ENCODE measurements at regions not wholly inside any gene's neighbourhood (a gene's known extent, or its start where the extent isn't known, plus 50 kb on each side); places are given as distances from the start of the nearest gene placed in this dataset.

- WGBS = 50% methylated on average over 2 of the region's 2 CpGs
- TF ChIP-seq POLR2AphosphoS5 (IDR thresholded peaks at IDR 0.05) = no peak
- no peak for TF ChIP-seq POLR2A (IDR thresholded peaks at IDR 0.05)
- TF ChIP-seq CTCF (IDR thresholded peaks at IDR 0.05) = no peak
Measured at GRCh38 chr10:90394311-90394710, 463.5 kb downstream of the HTR7 start.

GRCh38 chr10:90396721-90397120 is 461.1 kb downstream of the HTR7 start:
- intact Hi-C loops (cut with DNase I) = no loop called here
- no peak for DNase-seq (ENCODE audit: low spot score)
- no peak overlapping the region for H3K27ac ChIP-seq
- H3K36me3 ChIP-seq = no peaks in the 10 kb centered on the region
- no peaks in the 10 kb centered on the region for H3K4me1 ChIP-seq (replicated peaks)
- no peaks in the 10 kb centered on the region for H3K9me3 ChIP-seq
- no peaks in the 10 kb centered on the region for H3K27me3 ChIP-seq (replicated peaks; ENCODE audit: insufficient read depth)
- TF ChIP-seq POLR2A (IDR thresholded peaks at IDR 0.05) = no peak
- no peak for TF ChIP-seq CTCF (IDR thresholded peaks at IDR 0.05)
- TF ChIP-seq POLR2AphosphoS5 (IDR thresholded peaks at IDR 0.05) = no peak
- no peak overlapping the region for H3K4me3 ChIP-seq

More at GRCh38 chr10:90394311-90394710, 463.5 kb downstream of the HTR7 start:
- H3K4me1 ChIP-seq (replicated peaks) = no peaks in the 10 kb centered on the region
- no peak overlapping the region for H3K4me3 ChIP-seq
- H3K36me3 ChIP-seq = no peaks in the 10 kb centered on the region
- H3K9me3 ChIP-seq = no peaks in the 10 kb centered on the region
- no peaks in the 10 kb centered on the region for H3K27me3 ChIP-seq (replicated peaks; ENCODE audit: insufficient read depth)
- no peak for DNase-seq (ENCODE audit: low spot score)
- intact Hi-C loops (cut with DNase I) = no loop called here
- no peak overlapping the region for H3K27ac ChIP-seq

GRCh38 chr10:90398566-90398965 is 459.3 kb downstream of the HTR7 start:
- no peaks in the 10 kb centered on the region for H3K27me3 ChIP-seq (replicated peaks; ENCODE audit: insufficient read depth)
- DNase-seq (ENCODE audit: low spot score) = no peak
- no peaks in the 10 kb centered on the region for H3K36me3 ChIP-seq
- no peaks in the 10 kb centered on the region for H3K9me3 ChIP-seq
- H3K4me1 ChIP-seq (replicated peaks) = no peaks in the 10 kb centered on the region
- TF ChIP-seq POLR2A (IDR thresholded peaks at IDR 0.05) (no peak), POLR2AphosphoS5 (IDR thresholded peaks at IDR 0.05) (no peak), CTCF (IDR thresholded peaks at IDR 0.05) (no peak)
- intact Hi-C loops (cut with DNase I) = no loop called here
- H3K27ac ChIP-seq = no peak overlapping the region
- H3K4me3 ChIP-seq = no peak overlapping the region

- Histone ChIP-seq H3K4me3 (no peak overlapping the region), H3K27ac (no peak overlapping the region), H3K9me3 (no peaks in the 10 kb centered on the region), H3K4me1 (replicated peaks) (no peaks in the 10 kb centered on the region), H3K27me3 (replicated peaks; ENCODE audit: insufficient read depth) (no peaks in the 10 kb centered on the region), H3K36me3 (no peaks in the 10 kb centered on the region)
- intact Hi-C loops (cut with DNase I) = no loop called here
- DNase-seq (ENCODE audit: low spot score) = no peak
- TF ChIP-seq CTCF (IDR thresholded peaks at IDR 0.05) (no peak), POLR2A (IDR thresholded peaks at IDR 0.05) (no peak), POLR2AphosphoS5 (IDR thresholded peaks at IDR 0.05) (no peak)
- WGBS = 83% methylated on average over 1 of the region's 1 CpG
Measured at GRCh38 chr10:90399782-90400181, 458.1 kb downstream of the HTR7 start.

- no peaks in the 10 kb centered on the region for H3K9me3 ChIP-seq
- intact Hi-C loops (cut with DNase I) = no loop called here
- no peaks in the 10 kb centered on the region for H3K27me3 ChIP-seq (replicated peaks; ENCODE audit: insufficient read depth)
- no peak overlapping the region for H3K27ac ChIP-seq
- no peak for DNase-seq (ENCODE audit: low spot score)
- no peak for TF ChIP-seq POLR2A (IDR thresholded peaks at IDR 0.05)
- TF ChIP-seq POLR2AphosphoS5 (IDR thresholded peaks at IDR 0.05) = no peak
- TF ChIP-seq CTCF (IDR thresholded peaks at IDR 0.05) = no peak
- no peak overlapping the region for H3K4me3 ChIP-seq
- no peaks in the 10 kb centered on the region for H3K36me3 ChIP-seq
- H3K4me1 ChIP-seq (replicated peaks) = no peaks in the 10 kb centered on the region
- 85% methylated on average over 2 of the region's 2 CpGs for WGBS
Measured at GRCh38 chr10:90403211-90404000, 454.4 kb downstream of the HTR7 start.
